C4-2B (cell line): ENCODE measurements at regions not wholly inside any gene's neighbourhood (a gene's known extent, or its start where the extent isn't known, plus 50 kb on each side); places are given as distances from the start of the nearest gene placed in this dataset.

Experiments
- CTCF ChIP-seq: fragments of 450-650 bp; conservative IDR thresholded peaks from 2 replicates; pipeline ENCODE4 v1.5.1; 2017; ENCODE audit warnings: mild to moderate bottlenecking
- ZFX ChIP-seq: fragments of 450-650 bp; IDR thresholded peaks from 2 replicates; pipeline ENCODE4 v1.6.1; 2017

GRCh38 chr2:104599787-104600510, 254.0 kb upstream of the POU3F3 start:
- TF ChIP-seq CTCF (no peak), ZFX (no peak)
